Activated naive CD4-positive, alpha-beta T cell treated with anti-CD3 and anti-CD28 coated beads, Interleukin-2, amount 50 U/mL, for 24 hours (primary cell): ENCODE measurements at regions not wholly inside any gene's neighbourhood (a gene's known extent, or its start where the extent isn't known, plus 50 kb on each side); places are given as distances from the start of the nearest gene placed in this dataset.
"Not testable (repeated sequence)": the region's sequence is repeated elsewhere in the genome, so short reads cannot be mapped to it uniquely, and the experiment has no call there.

ENCODE experiments used
- H3K27ac Mint-ChIP-seq: one replicate; pipeline ENCODE4 v1.8.0; 2021; ENCODE audit warnings: mild to moderate bottlenecking, mixed read lengths
- H3K27me3 Mint-ChIP-seq: one replicate; pipeline ENCODE4 v1.8.0; 2021; ENCODE audit warnings: mixed read lengths
- H3K36me3 Mint-ChIP-seq: one replicate; pipeline ENCODE4 v1.8.0; 2021; ENCODE audit warnings: mixed read lengths
- H3K4me1 Mint-ChIP-seq: one replicate; pipeline ENCODE4 v1.8.0; 2021; ENCODE audit warnings: mixed read lengths
- H3K4me3 Mint-ChIP-seq: one replicate; pipeline ENCODE4 v1.8.0; 2021; ENCODE audit warnings: mild to moderate bottlenecking, mixed read lengths
- H3K9me3 Mint-ChIP-seq: one replicate; pipeline ENCODE4 v1.8.0; 2021; ENCODE audit warnings: mixed read lengths

DNA sequence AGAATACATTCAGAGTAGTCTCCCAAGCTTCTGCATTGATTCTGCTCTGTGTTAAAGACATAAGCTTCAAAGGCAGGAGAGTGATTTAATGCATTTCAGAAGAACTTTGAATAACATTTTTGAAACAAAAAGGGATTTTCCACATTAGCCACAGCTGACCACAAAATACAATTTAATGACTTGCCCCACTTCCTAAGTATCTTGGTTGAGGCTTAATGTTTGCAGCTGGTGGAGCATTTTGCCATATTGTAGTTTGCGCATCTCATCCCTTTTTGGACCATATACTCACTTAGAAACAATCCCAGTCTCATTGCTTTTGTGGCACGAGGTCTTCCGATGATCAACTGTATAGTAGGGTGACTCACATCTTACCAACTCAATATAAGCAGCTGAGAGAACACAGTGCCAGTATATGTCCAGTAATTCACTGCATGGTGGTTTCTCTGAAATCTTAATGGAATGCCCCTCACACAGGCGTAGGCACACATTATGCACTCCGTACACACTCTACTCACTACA, 455.8 kb upstream of the PTGER4 start:
- Mint-ChIP-seq H3K36me3 (no peaks in the 10 kb centered on the region), H3K27me3 (no peaks in the 10 kb centered on the region), H3K27ac (peak overlapping the region; percentile 36), H3K4me3 (peak overlapping the region; percentile 6), H3K4me1 (peaks cover 29% of the 10 kb centered on the region), H3K9me3 (no peaks in the 10 kb centered on the region)

DNA sequence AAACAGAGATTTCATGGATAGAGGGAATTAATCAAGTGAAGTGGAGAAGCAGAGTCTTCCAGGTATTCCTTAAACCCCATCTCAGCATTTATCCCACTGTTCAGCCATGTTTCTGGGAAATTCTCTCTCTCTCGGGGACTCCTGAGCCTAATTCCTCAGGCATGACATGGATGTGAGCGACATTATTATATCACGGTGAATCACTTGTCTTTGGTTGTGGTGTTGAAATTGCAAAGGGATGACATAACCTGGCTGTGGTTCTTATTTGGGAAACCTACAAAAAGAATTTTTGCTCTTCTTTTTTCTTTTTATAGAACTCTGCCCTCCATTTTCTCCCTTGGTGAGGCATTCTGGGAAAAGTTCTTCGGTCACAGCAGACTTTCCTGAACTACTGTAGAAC, 457.9 kb upstream of the PTGER4 start:
- Mint-ChIP-seq H3K36me3 (no peaks in the 10 kb centered on the region), H3K27ac (no peak overlapping the region), H3K27me3 (no peaks in the 10 kb centered on the region), H3K9me3 (no peaks in the 10 kb centered on the region), H3K4me3 (no peak overlapping the region), H3K4me1 (peaks cover 37% of the 10 kb centered on the region)

DNA sequence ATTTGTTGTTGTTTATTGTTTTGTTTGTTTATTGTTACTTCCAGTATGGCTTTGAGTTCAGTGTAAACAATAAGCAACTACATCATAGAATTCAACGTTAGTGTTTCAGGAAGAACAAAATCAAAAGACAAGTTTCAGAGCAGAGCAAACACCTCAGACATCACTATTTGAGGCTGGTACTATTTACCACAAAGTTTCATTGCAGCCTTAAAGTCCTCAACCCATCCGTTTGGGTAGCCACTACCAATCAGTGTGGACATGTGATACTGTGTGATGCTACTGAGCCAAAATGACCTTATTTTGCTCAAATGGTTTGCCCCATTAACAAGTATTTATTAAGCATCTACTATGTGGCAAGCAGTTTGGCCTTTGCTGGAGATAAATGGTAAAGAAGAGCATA, 458.5 kb upstream of the PTGER4 start:
- H3K4me1 Mint-ChIP-seq, result peaks cover 37% of the 10 kb centered on the region
- no peak overlapping the region for H3K4me3 Mint-ChIP-seq
- H3K27ac Mint-ChIP-seq, result no peak overlapping the region
- no peaks in the 10 kb centered on the region for H3K9me3 Mint-ChIP-seq
- H3K27me3 Mint-ChIP-seq, result no peaks in the 10 kb centered on the region
- H3K36me3 Mint-ChIP-seq, result no peaks in the 10 kb centered on the region

DNA sequence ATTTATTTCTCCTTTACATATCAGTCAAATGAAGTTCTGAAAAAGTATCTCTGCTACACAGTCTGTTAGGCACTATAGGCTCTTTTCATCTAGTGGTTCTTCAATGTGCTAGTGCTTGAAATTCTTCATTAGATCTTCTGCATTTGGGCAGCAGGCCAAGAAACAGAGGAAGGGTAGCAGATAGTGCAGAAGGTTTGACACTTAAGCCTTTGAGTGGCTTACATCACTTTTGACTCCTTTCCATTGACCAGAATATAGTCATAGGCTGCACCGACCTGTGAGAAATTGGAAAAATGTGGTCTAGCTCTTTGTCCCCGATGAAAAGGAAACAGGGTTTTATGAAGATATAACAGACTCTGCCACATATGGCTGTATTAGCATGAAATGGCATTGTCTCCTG, 459.5 kb upstream of the PTGER4 start:
- no peaks in the 10 kb centered on the region for H3K9me3 Mint-ChIP-seq
- no peaks in the 10 kb centered on the region for H3K27me3 Mint-ChIP-seq
- no peaks in the 10 kb centered on the region for H3K36me3 Mint-ChIP-seq
- no peak overlapping the region for H3K4me3 Mint-ChIP-seq
- H3K27ac Mint-ChIP-seq, result no peak overlapping the region
- H3K4me1 Mint-ChIP-seq, result peaks cover 31% of the 10 kb centered on the region

DNA sequence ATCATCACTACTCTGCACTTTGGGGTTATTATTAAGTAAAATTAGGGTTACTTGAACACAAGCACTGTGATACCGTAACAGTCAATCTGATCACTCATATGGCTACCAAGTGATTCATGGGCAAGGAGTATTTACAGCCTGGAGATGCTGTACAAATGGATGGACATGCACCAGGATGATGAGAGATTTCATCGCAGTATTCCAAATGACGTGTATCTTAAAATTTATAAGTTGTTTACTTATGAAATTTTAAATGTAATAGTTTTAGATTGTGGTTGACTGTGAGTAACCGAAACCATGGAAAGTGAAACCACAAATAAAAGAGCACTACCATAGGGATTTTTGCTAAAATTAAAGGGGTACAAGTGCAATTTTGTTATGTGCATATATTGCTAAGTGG, 462.2 kb upstream of the PTGER4 start:
- no peak overlapping the region for H3K4me3 Mint-ChIP-seq
- no peaks in the 10 kb centered on the region for H3K27me3 Mint-ChIP-seq
- no peaks in the 10 kb centered on the region for H3K36me3 Mint-ChIP-seq
- peaks cover 15% of the 10 kb centered on the region for H3K4me1 Mint-ChIP-seq
- H3K9me3 Mint-ChIP-seq, result no peaks in the 10 kb centered on the region
- H3K27ac Mint-ChIP-seq, result no peak overlapping the region

DNA sequence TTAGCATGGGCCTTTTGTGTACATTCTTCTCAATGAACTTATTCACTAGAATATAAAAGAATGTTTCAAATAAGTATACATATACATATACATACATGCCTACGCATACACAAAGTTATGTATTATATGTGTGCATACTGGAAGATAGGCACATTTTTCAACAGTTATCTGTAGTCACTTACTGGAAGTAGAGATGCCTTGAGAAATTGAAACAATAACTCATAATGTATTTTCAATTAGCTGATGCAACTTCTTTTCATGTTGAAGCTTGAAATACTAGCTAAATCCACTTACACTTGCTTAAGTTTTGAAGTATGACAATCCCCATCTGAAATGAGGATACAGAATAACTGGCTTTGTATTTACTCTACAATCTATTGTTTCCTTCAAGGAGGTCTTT, 469.0 kb upstream of the PTGER4 start:
- Mint-ChIP-seq H3K27me3 (no peaks in the 10 kb centered on the region), H3K9me3 (no peaks in the 10 kb centered on the region), H3K4me1 (peaks cover 40% of the 10 kb centered on the region), H3K27ac (peak overlapping the region; percentile 76), H3K36me3 (no peaks in the 10 kb centered on the region), H3K4me3 (no peak overlapping the region)

DNA sequence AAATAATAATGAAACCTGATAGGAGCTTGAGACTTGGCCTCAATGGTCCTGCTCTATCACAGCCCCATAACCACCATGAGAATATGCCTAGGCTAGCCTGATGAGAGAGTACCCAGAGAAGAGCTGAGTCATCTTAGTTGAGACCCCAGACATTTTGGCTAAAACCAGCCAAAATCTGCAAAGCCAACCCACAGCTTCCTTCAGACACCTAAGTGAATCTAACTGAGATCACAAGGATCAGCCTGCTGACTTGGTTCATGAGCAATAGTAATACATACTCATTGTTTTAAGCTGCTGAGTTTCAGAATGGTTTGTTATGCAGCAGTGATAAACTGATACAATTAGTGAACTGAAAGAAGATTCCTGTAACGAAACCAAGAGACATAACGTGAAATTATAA, 473.7 kb upstream of the PTGER4 start:
- Mint-ChIP-seq H3K27ac (no peak overlapping the region), H3K27me3 (no peaks in the 10 kb centered on the region), H3K4me1 (peaks cover 36% of the 10 kb centered on the region), H3K36me3 (no peaks in the 10 kb centered on the region), H3K9me3 (no peaks in the 10 kb centered on the region), H3K4me3 (no peak overlapping the region)

DNA sequence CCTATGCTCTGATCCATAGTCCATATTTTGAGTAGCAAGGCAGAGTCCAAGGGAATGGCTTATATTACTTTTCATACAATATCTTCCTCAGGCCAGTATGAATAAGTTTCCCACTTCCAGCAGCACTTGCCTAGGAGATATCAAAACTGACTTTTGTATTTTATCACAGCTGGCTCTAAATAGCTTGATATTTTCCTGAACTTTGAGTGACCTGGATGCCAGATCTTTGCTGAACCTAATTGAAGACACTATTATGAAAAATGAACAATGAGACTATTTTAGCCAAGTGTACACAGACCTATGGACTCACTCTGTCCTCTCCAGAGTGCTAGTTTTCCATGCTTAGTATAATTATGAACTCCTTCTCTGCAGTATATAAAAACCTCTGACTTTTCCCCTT, 475.6 kb upstream of the PTGER4 start:
- no peaks in the 10 kb centered on the region for H3K9me3 Mint-ChIP-seq
- no peaks in the 10 kb centered on the region for H3K27me3 Mint-ChIP-seq
- no peak overlapping the region for H3K4me3 Mint-ChIP-seq
- peaks cover 18% of the 10 kb centered on the region for H3K4me1 Mint-ChIP-seq
- no peaks in the 10 kb centered on the region for H3K36me3 Mint-ChIP-seq
- no peak overlapping the region for H3K27ac Mint-ChIP-seq

DNA sequence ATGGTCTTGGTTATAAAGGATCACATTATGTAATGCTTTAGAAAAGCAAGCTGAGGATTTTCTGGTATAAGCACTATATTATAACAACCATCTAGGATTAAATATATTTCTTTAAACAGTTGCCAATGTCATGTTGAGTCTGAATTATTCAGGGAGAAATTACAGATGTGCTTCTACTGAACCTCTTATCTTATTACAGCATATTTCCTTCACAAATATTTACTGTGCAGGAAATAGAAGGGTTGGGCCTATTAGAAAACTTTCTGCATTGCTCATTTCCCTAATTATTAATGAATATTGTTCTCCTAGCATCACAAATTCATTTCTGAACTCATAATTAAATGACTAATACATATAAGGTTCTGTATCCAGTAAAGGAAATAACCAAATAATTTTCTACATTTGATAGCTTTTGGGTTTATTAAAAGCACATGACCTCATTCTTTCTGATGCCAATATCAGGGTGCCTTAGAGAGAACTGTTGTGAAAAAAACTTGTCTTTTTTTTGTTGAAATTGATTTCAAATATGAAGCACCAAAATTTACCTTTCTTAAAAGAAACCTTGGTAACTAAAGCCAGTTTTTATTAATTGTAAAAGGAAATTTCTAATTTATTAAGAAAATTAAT, 476.8 kb upstream of the PTGER4 start:
- no peaks in the 10 kb centered on the region for H3K36me3 Mint-ChIP-seq
- no peaks in the 10 kb centered on the region for H3K9me3 Mint-ChIP-seq
- no peaks in the 10 kb centered on the region for H3K27me3 Mint-ChIP-seq

DNA sequence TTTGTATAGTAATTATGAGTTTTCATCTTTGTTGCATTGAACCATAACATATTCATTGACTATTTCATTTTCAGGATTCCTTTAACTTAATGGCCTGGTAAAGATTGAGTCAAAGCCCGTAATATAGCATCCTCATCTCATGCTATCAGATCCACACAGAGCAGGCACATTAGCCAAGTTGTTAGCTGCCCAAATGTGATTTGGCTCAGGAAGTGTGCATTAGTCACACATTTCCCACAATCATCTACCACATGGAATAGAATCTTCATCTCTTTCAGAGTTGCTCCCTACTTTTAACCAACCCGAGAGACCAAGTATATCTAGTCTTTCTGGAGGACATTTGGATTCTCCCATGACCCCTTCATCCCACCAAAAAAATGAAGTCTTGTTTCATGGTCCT, 481.0 kb upstream of the PTGER4 start:
- no peaks in the 10 kb centered on the region for H3K9me3 Mint-ChIP-seq

More for the DNA sequence above, 476.8 kb upstream of the PTGER4 start:
- Mint-ChIP-seq H3K27ac (no peak overlapping the region), H3K4me1 (peaks cover 11% of the 10 kb centered on the region), H3K4me3 (no peak overlapping the region)

DNA sequence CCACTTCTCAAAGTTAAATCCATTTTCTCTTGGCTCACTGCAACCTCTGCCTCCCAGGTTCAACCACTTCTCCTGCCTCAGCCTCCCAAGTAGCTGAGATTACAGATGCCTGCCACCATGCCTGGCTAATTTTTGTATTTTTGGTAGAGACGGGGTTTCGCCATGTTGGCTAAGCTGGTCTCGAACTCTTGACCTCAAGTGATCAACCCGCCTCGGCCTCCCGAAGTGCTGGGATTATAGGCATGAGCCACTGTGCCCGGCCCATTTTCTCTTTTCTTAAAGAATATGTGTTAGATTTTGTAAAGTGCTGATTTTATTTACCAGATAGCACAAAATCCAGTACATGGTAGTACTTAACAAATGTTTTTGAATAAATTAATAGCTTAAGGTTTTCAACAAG, 484.1 kb upstream of the PTGER4 start:
- H3K9me3 Mint-ChIP-seq, H3K27ac Mint-ChIP-seq, H3K36me3 Mint-ChIP-seq, H3K4me1 Mint-ChIP-seq, H3K4me3 Mint-ChIP-seq, H3K27me3 Mint-ChIP-seq: not testable (repeated sequence)

More for the DNA sequence above, 481.0 kb upstream of the PTGER4 start:
- Mint-ChIP-seq H3K4me1 (peaks cover 4% of the 10 kb centered on the region), H3K27ac (no peak overlapping the region), H3K36me3 (no peaks in the 10 kb centered on the region), H3K27me3 (no peaks in the 10 kb centered on the region), H3K4me3 (no peak overlapping the region)

DNA sequence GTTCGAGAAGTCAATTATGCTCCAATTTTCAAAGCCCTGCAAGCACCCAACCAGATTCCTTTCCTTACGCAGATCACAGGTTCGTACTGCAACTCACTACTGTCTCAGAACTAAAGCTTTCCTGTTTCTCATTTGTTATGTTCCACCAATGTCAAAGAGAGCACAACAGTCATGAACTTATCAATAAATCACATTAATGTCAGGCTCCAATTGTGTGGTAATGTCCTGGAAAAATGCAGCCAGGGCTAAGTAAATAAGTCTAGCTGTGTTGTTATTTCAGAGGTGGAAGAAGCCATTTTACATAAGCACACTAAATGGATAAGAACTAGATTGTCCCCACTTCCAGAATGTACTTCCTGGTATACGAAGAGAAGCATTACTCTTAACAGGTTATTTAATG, 488.6 kb upstream of the PTGER4 start:
- Mint-ChIP-seq H3K36me3 (no peaks in the 10 kb centered on the region), H3K27ac (no peak overlapping the region), H3K4me1 (no peaks in the 10 kb centered on the region), H3K4me3 (no peak overlapping the region), H3K27me3 (no peaks in the 10 kb centered on the region), H3K9me3 (no peaks in the 10 kb centered on the region)

DNA sequence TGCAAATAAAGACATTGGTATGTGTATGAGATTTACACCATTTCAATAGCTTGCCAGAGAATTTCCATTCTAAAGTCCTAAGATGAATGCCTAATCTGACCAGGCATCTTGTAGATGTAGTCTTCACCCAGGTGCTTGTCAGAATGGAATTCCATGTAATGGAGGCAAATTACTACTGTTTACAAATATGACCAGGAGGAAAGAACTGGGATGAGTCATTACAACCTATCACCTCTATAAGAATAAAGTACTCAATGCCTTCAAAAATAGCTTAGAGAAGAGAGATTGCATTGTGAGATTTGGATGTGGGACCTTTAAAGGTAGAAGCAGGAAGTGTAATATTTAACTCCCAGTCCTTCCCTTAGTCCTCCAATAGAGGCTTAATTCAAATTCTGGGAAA, 507.0 kb upstream of the PTGER4 start:
- Mint-ChIP-seq H3K27me3 (no peaks in the 10 kb centered on the region), H3K9me3 (peaks cover 6% of the 10 kb centered on the region)

DNA sequence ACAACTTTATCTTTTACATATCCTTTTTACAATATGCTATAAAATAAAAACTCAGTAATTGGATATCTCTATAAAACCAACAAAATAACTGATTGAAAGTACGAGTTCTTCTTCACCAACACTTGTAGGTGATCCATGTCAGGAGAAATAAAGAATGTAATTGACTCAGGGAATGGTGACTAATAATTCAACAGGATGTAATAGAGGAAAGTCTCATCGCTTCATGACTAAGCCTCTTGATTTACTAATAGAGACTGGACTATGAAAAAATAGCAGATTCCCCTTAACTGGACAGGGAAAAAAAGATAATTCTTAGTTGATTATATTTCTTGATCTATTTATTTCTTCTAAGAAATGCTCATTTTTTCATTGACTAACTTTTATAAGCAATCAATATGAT, 507.7 kb upstream of the PTGER4 start:
- Mint-ChIP-seq H3K9me3 (peaks cover 5% of the 10 kb centered on the region), H3K27ac (no peak overlapping the region), H3K27me3 (no peaks in the 10 kb centered on the region), H3K4me3 (no peak overlapping the region), H3K4me1 (no peaks in the 10 kb centered on the region), H3K36me3 (peaks cover 2% of the 10 kb centered on the region)

More for the DNA sequence above, 507.0 kb upstream of the PTGER4 start:
- Mint-ChIP-seq H3K4me1 (no peaks in the 10 kb centered on the region), H3K36me3 (peaks cover 2% of the 10 kb centered on the region), H3K27ac (no peak overlapping the region), H3K4me3 (no peak overlapping the region)

DNA sequence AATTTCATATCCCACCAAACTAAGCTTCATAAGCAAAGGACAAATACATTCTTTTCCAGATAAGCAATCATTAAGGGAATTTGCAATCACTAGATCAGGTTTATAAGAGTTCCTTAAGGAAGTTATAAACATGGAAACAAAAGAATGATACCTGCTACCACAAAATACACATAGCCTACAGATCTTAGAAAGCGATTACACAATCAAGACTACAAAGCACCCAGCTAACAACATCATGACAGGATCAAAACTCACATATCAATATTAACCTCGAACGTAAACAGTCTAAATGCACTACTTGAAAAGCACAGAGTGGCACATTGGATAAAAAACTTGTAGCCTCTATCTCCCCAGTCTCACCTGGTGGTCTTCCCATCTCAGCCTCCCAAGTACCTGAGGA, 512.4 kb upstream of the PTGER4 start:
- Mint-ChIP-seq H3K27me3 (no peaks in the 10 kb centered on the region), H3K27ac (no peak overlapping the region), H3K4me3 (no peak overlapping the region), H3K9me3 (no peaks in the 10 kb centered on the region), H3K36me3 (no peaks in the 10 kb centered on the region), H3K4me1 (no peaks in the 10 kb centered on the region)

DNA sequence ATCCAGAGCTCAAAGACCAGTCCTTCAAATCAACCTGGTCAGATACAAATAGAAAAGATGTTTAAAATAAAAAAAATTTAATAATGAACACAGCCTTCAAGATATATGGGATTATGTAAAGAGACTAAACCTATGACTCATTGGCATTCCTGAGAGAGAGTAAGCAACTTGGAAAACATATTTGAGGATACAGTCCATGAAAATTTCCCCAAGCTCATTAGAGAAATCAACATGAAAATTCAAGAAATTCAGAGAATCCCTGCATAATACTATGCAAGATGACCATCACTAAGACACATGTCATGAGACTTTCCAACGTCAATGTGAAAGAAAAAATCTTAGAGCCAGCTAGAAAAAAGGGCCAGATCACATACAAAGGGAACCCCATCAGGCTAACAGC, 512.9 kb upstream of the PTGER4 start:
- Mint-ChIP-seq H3K9me3 (no peaks in the 10 kb centered on the region), H3K4me1 (no peaks in the 10 kb centered on the region), H3K27me3 (no peaks in the 10 kb centered on the region), H3K36me3 (no peaks in the 10 kb centered on the region), H3K4me3 (no peak overlapping the region), H3K27ac (no peak overlapping the region)
